Mesothelial cell of epicardium (in vitro differentiated cells): ENCODE measurements at regions not wholly inside any gene's neighbourhood (a gene's known extent, or its start where the extent isn't known, plus 50 kb on each side); places are given as distances from the start of the nearest gene placed in this dataset.

ENCODE experiments used
- DNase-seq, 2 experiments: peaks; one replicate each; pipeline ENCODE4 v3.0.0; 2021; ENCODE audit warnings: low spot score in 2 of 2; ENCODE audit not compliant: unreplicated experiment in 2 of 2
- H3K27ac Mint-ChIP-seq: 2 replicates; pipeline ENCODE4 v1.8.0; 2021; ENCODE audit warnings: mixed read lengths
- H3K27me3 Mint-ChIP-seq: 2 replicates; pipeline ENCODE4 v1.8.0; 2021; ENCODE audit warnings: low read depth, mixed read lengths
- H3K36me3 Mint-ChIP-seq: 2 replicates; pipeline ENCODE4 v1.8.0; 2021; ENCODE audit warnings: mixed read lengths
- H3K4me1 Mint-ChIP-seq: 2 replicates; pipeline ENCODE4 v1.8.0; 2021; ENCODE audit warnings: mixed read lengths
- H3K4me3 Mint-ChIP-seq: 2 replicates; pipeline ENCODE4 v1.8.0; 2021; ENCODE audit warnings: mild to moderate bottlenecking, moderate library complexity, mixed read lengths
- H3K9me3 Mint-ChIP-seq: 2 replicates; pipeline ENCODE4 v1.8.0; 2021; ENCODE audit warnings: mixed read lengths
- TF ChIP-seq, protein P1 (sequence below): fragments of 200-600 bp; sonication (generic); IDR thresholded peaks from one replicate; pipeline ENCODE4 v1.5.0; 2021; ENCODE audit warnings: antibody characterized with exemption; ENCODE audit not compliant: unreplicated experiment

DNA sequence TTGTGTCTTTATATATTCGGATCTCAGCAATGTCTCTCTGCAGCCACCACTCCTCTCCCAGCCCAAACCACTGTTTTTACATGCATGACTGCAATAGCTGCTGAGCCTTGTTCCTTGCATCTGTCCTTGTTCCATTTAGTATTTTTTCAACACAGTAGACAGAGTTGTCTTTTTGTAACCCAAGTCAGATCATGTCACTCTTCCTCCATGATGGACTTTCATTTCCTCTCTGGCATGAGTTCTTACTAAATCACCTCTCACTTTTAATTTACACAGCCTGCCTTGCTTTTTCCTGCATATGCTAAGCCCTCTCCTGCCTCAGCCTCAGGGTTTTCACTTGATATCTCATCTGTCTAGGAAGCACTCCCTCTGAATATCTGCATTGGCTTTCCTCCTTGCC is 353.2 kb downstream of the HGF start:
- Mint-ChIP-seq H3K36me3 (peaks cover 7% of the 10 kb centered on the region), H3K9me3 (peaks cover 14% of the 10 kb centered on the region), H3K27ac (peak overlapping the region; percentile 39), H3K4me3 (no peak overlapping the region), H3K27me3 (no peaks in the 10 kb centered on the region), H3K4me1 (peaks cover 23% of the 10 kb centered on the region)
- DNase-seq: no peak
- TF ChIP-seq, protein P1, sequence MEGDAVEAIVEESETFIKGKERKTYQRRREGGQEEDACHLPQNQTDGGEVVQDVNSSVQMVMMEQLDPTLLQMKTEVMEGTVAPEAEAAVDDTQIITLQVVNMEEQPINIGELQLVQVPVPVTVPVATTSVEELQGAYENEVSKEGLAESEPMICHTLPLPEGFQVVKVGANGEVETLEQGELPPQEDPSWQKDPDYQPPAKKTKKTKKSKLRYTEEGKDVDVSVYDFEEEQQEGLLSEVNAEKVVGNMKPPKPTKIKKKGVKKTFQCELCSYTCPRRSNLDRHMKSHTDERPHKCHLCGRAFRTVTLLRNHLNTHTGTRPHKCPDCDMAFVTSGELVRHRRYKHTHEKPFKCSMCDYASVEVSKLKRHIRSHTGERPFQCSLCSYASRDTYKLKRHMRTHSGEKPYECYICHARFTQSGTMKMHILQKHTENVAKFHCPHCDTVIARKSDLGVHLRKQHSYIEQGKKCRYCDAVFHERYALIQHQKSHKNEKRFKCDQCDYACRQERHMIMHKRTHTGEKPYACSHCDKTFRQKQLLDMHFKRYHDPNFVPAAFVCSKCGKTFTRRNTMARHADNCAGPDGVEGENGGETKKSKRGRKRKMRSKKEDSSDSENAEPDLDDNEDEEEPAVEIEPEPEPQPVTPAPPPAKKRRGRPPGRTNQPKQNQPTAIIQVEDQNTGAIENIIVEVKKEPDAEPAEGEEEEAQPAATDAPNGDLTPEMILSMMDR: no peak

DNA sequence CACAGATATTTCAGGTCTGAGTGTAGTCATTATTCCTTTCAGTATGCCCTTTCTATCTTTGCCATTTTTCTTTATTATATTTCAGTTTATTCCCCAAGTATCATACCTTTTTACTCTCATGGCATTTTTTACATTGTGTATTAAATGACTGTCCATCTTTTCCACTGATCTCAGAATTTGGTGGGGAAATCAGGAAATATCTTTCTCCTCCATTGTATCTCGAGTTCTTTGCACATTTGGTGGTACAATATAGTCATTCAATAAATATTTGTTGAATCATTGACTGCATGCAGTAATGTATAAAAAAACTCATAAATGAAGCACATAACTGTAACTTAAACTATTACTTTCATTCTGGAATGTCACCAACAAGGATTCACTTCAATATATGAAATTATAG is 354.7 kb downstream of the HGF start:
- Mint-ChIP-seq H3K4me1 (peaks cover 27% of the 10 kb centered on the region), H3K4me3 (no peak overlapping the region), H3K36me3 (peaks cover 19% of the 10 kb centered on the region), H3K27me3 (no peaks in the 10 kb centered on the region), H3K27ac (no peak overlapping the region), H3K9me3 (peaks cover 25% of the 10 kb centered on the region)
- no peak for DNase-seq
- TF ChIP-seq, protein P1: no peak

DNA sequence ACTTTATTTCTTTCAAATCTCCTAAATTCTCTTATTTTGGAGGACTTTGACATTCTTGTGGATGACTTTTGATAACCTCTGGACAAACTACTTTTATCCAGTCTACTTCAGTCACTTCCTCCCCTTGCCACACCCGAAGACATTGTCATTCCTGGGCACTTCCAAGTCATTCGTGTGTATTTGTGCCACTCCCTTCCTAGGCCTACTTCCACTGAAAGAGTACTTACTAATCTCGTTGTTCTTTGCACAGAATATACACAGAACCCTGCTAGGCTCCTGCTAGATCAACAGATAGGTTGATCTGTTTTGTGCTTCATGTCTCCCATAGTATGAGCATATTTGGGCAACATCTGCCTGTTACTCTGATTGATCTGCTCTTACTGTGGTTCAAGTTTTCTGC is 355.4 kb downstream of the HGF start:
- peaks cover 25% of the 10 kb centered on the region for H3K9me3 Mint-ChIP-seq
- peaks cover 19% of the 10 kb centered on the region for H3K36me3 Mint-ChIP-seq
- no peak for DNase-seq
- H3K27me3 Mint-ChIP-seq: no peaks in the 10 kb centered on the region
- H3K4me1 Mint-ChIP-seq: peaks cover 26% of the 10 kb centered on the region
- TF ChIP-seq, protein P1: no peak
- no peak overlapping the region for H3K4me3 Mint-ChIP-seq
- H3K27ac Mint-ChIP-seq: peak overlapping the region; percentile 11

DNA sequence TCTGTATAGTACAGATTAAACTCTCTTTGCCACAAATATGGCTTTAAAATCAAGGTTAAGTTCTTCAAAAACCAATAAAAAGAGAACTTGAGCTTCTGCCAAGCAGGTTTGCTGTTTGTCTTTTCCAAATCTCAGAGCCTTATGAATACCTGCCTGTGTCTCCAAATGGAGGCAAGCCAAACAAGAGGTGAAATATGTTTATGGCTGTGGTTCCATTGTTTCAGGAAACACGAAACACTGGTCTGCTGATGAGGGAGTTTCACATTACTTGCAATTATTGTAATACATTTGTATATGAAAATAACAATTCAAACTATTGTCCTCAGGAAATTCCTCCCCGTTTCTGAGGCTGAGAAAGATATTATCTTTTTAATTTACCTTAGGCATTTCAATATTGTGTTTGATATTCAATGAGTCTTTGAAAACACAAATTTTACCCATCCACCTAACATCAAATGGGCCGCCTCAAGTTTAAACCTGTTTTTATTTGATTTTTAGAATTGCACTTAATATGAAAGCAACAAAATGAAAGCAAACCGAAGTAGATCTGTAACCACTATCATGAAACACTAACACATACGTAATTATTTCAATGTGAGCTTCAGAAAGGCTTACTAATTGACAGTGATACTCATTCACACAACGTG is 359.3 kb downstream of the HGF start:
- Mint-ChIP-seq H3K4me3 (no peak overlapping the region), H3K9me3 (peaks cover 29% of the 10 kb centered on the region), H3K27me3 (no peaks in the 10 kb centered on the region), H3K27ac (peak overlapping the region; percentile 91), H3K4me1 (peaks cover 31% of the 10 kb centered on the region), H3K36me3 (peaks cover 21% of the 10 kb centered on the region)
- no peak for DNase-seq
- TF ChIP-seq, protein P1: no peak

DNA sequence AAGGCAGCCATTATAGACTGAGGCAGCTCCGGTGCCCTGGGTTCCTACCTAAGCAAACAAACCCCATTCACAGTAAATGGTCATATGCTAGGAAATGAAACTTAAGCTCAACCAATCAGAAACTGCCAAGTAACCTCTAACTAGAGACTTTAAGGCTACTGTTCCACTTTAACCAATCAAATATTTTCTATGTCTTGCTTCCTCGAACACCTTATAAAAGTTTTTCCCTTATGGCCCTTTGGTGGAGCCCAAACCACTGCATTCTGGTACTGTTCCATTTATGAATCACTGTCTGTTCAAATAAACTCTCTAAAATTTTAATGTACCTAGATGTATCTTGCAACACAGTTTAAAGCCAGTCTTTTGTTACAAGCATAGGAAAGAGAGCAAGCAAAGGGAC is 361.1 kb downstream of the HGF start:
- H3K4me1 Mint-ChIP-seq: peaks cover 30% of the 10 kb centered on the region
- H3K27me3 Mint-ChIP-seq: no peaks in the 10 kb centered on the region
- H3K36me3 Mint-ChIP-seq: peaks cover 28% of the 10 kb centered on the region
- DNase-seq: no peak
- no peak overlapping the region for H3K4me3 Mint-ChIP-seq
- TF ChIP-seq, protein P1: no peak
- peak overlapping the region; percentile 85 for H3K27ac Mint-ChIP-seq
- H3K9me3 Mint-ChIP-seq: peaks cover 31% of the 10 kb centered on the region

DNA sequence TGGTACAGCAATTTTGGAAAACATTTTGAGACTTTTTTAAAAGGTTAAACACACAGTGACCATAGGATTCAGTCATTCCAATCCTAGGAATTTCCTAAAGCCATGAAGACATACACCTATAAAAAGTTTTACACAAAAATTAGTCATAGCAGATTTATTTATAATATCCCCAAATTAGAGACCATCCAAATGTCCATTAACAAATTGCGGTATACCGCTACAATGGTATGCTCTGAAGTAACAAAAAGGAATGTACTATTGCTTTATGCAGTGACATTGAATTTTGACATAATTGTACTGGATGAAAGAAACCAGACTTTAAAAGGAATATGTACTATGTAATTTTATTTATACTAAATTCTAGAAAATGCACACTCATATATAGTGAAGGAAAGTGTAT is 362.8 kb downstream of the HGF start:
- TF ChIP-seq, protein P1: no peak
- peaks cover 34% of the 10 kb centered on the region for H3K9me3 Mint-ChIP-seq
- peaks cover 39% of the 10 kb centered on the region for H3K4me1 Mint-ChIP-seq
- H3K27me3 Mint-ChIP-seq: no peaks in the 10 kb centered on the region
- H3K27ac Mint-ChIP-seq: no peak overlapping the region
- no peak for DNase-seq
- peaks cover 30% of the 10 kb centered on the region for H3K36me3 Mint-ChIP-seq
- no peak overlapping the region for H3K4me3 Mint-ChIP-seq
